K562 (cell line): ENCODE measurements at regions not wholly inside any gene's neighbourhood (a gene's known extent, or its start where the extent isn't known, plus 50 kb on each side); places are given as distances from the start of the nearest gene placed in this dataset.

Source experiments
- LCOR ChIP-seq: sonication (generic); formaldehyde crosslinking; IDR thresholded peaks from 2 replicates; pipeline ENCODE4 v1.8.0; 2022; ENCODE audit warnings: mild to moderate bottlenecking, missing genetic modification reagents
- MGA ChIP-seq: fragments of 450-650 bp; IDR thresholded peaks from 2 replicates; pipeline ENCODE4 v1.6.1; 2016; ENCODE audit warnings: mild to moderate bottlenecking, moderate library complexity
- POLR2H ChIP-seq: IDR thresholded peaks from 2 replicates; pipeline ENCODE4 v1.6.1; 2016; ENCODE audit warnings: missing genetic modification characterization, low read depth, mild to moderate bottlenecking, control low read depth, missing compliant biosample characterization, moderate library complexity
- TF ChIP-seq, protein P1 (sequence below): fragments of 250-450 bp; sonication (Bioruptor Pico); IDR thresholded peaks from 2 replicates; pipeline ENCODE4 v1.5.0; 2021
- TF ChIP-seq, protein P2 (sequence below), 2 experiments: fragments of 250-450 bp in 1 of 2; fragments of 450-650 bp in 1 of 2; sonication (Bioruptor Pico) in 1 of 2; IDR thresholded peaks; 2 replicates each; pipeline versions ENCODE4 v1.6.1 to v1.8.0; 2016 to 2021; ENCODE audit warnings: mild to moderate bottlenecking in 2 of 2, moderate library complexity in 2 of 2, missing compliant biosample characterization in 1 of 2, missing genetic modification characterization in 1 of 2

DNA sequence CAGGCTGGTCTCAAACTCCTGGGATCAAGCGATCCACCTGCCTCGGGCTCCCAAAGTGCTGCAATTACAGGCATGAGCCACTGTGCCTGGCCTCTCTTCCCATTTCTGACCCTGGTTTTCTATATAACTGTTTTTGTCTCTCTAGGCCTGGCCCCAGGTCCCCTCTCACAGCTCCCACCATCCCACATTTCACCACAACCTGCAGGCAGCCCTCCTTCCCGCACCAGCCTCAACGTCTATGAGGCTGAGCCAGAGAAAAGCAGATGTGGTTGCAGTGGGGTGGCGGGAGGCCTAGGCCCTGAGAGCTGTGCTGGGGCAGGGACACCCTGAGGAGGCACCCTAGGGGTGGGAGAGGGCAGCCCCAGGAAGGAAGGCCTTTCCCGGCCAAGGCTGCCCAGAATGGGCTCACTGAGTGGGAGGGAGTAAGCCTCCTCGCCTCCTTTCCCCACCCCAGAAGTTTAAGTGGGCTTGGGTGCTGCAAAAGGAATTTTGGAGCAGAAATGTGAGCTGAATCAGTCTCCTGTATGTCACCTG lies 99.7 kb downstream of the LSM3 start (continued):
- TF ChIP-seq, protein P1, sequence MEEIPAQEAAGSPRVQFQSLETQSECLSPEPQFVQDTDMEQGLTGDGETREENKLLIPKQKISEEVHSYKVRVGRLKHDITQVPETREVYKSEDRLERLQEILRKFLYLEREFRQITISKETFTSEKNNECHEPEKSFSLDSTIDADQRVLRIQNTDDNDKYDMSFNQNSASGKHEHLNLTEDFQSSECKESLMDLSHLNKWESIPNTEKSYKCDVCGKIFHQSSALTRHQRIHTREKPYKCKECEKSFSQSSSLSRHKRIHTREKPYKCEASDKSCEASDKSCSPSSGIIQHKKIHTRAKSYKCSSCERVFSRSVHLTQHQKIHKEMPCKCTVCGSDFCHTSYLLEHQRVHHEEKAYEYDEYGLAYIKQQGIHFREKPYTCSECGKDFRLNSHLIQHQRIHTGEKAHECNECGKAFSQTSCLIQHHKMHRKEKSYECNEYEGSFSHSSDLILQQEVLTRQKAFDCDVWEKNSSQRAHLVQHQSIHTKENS: no peak
- TF ChIP-seq POLR2H (tag): no peak
- no peak for TF ChIP-seq LCOR (CRISPR knock-in tag)
- TF ChIP-seq, protein P2, sequence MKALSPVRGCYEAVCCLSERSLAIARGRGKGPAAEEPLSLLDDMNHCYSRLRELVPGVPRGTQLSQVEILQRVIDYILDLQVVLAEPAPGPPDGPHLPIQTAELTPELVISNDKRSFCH (CRISPR knock-in tag; IDR thresholded peaks at IDR 0.05): no peak
- TF ChIP-seq, protein P2 (tag; IDR thresholded peaks at IDR 0.05): 0 out of 2 replicates have a peak, but pooled peaks have one; percentile 54
- peak; percentile 54 for TF ChIP-seq MGA
